ENCODE measurements at regions not wholly inside any gene's neighbourhood (a gene's known extent, or its start where the extent isn't known, plus 50 kb on each side); places are given as distances from the start of the nearest gene placed in this dataset.

- H3K9me3 ChIP-seq (ENCODE audit: control insufficient read depth, low read length), result no peaks in the 10 kb centered on the region
- no peaks in the 10 kb centered on the region for H3K36me3 ChIP-seq (ENCODE audit: control insufficient read depth, insufficient read depth, low read length)
- H2AFZ ChIP-seq, result no peak overlapping the region
- no peak for TF ChIP-seq CTCF (IDR thresholded peaks at IDR 0.05)
- no peak overlapping the region for H3K4me2 ChIP-seq (ENCODE audit: low read length)
- no peak overlapping the region for H3K27ac ChIP-seq
- no peaks in the 10 kb centered on the region for H3K79me2 ChIP-seq
- H3K27me3 ChIP-seq (ENCODE audit: control insufficient read depth, insufficient read depth, low read length), result no peaks in the 10 kb centered on the region
- no peak overlapping the region for H3K9ac ChIP-seq
- no peak overlapping the region for H3K4me3 ChIP-seq (ENCODE audit: low read depth, low read length)
- no peaks in the 10 kb centered on the region for H3K4me1 ChIP-seq
These were observed 101.1 kb downstream of the BBS10 start for GRCh38 chr12:76247026-76247646.

GRCh38 chr12:76246611-76247010 lies 101.6 kb downstream of the BBS10 start:
- Histone ChIP-seq H3K27me3 (ENCODE audit: control insufficient read depth, insufficient read depth, low read length) (no peaks in the 10 kb centered on the region), H3K4me2 (ENCODE audit: low read length) (no peak overlapping the region), H2AFZ (no peak overlapping the region), H3K4me3 (ENCODE audit: low read depth, low read length) (no peak overlapping the region), H3K79me2 (no peaks in the 10 kb centered on the region), H3K9me3 (ENCODE audit: control insufficient read depth, low read length) (no peaks in the 10 kb centered on the region), H3K9ac (no peak overlapping the region), H3K4me1 (no peaks in the 10 kb centered on the region), H3K27ac (no peak overlapping the region), H3K36me3 (ENCODE audit: control insufficient read depth, insufficient read depth, low read length) (no peaks in the 10 kb centered on the region)
- no peak for TF ChIP-seq CTCF (IDR thresholded peaks at IDR 0.05)

- no peak overlapping the region for H3K9ac ChIP-seq
- no peak overlapping the region for H3K27ac ChIP-seq
- no peaks in the 10 kb centered on the region for H3K79me2 ChIP-seq
- H3K9me3 ChIP-seq (ENCODE audit: control insufficient read depth, low read length), result no peaks in the 10 kb centered on the region
- no peak overlapping the region for H2AFZ ChIP-seq
- H3K27me3 ChIP-seq (ENCODE audit: control insufficient read depth, insufficient read depth, low read length), result no peaks in the 10 kb centered on the region
- no peaks in the 10 kb centered on the region for H3K4me1 ChIP-seq
- TF ChIP-seq CTCF (IDR thresholded peaks at IDR 0.05), result no peak
- H3K4me3 ChIP-seq (ENCODE audit: low read depth, low read length), result no peak overlapping the region
- no peak overlapping the region for H3K4me2 ChIP-seq (ENCODE audit: low read length)
- no peaks in the 10 kb centered on the region for H3K36me3 ChIP-seq (ENCODE audit: control insufficient read depth, insufficient read depth, low read length)
These were observed 103.9 kb downstream of the BBS10 start for GRCh38 chr12:76244300-76244699.

GRCh38 chr12:76242813-76243550 lies 105.2 kb downstream of the BBS10 start:
- no peak overlapping the region for H3K9ac ChIP-seq
- no peaks in the 10 kb centered on the region for H3K36me3 ChIP-seq (ENCODE audit: control insufficient read depth, insufficient read depth, low read length)
- no peak overlapping the region for H2AFZ ChIP-seq
- H3K4me3 ChIP-seq (ENCODE audit: low read depth, low read length), result no peak overlapping the region
- H3K27me3 ChIP-seq (ENCODE audit: control insufficient read depth, insufficient read depth, low read length), result no peaks in the 10 kb centered on the region
- no peaks in the 10 kb centered on the region for H3K9me3 ChIP-seq (ENCODE audit: control insufficient read depth, low read length)
- no peak overlapping the region for H3K4me2 ChIP-seq (ENCODE audit: low read length)
- no peaks in the 10 kb centered on the region for H3K4me1 ChIP-seq
- no peaks in the 10 kb centered on the region for H3K79me2 ChIP-seq
- TF ChIP-seq CTCF (IDR thresholded peaks at IDR 0.05), result no peak
- no peak overlapping the region for H3K27ac ChIP-seq

GRCh38 chr12:76241371-76241770 lies 106.8 kb downstream of the BBS10 start:
- Histone ChIP-seq H3K79me2 (no peaks in the 10 kb centered on the region), H3K27ac (no peak overlapping the region), H3K9me3 (ENCODE audit: control insufficient read depth, low read length) (no peaks in the 10 kb centered on the region), H3K4me1 (no peaks in the 10 kb centered on the region), H3K9ac (no peak overlapping the region), H3K4me2 (ENCODE audit: low read length) (no peak overlapping the region), H3K27me3 (ENCODE audit: control insufficient read depth, insufficient read depth, low read length) (no peaks in the 10 kb centered on the region), H3K36me3 (ENCODE audit: control insufficient read depth, insufficient read depth, low read length) (no peaks in the 10 kb centered on the region), H2AFZ (no peak overlapping the region), H3K4me3 (ENCODE audit: low read depth, low read length) (no peak overlapping the region)
- no peak for TF ChIP-seq CTCF (IDR thresholded peaks at IDR 0.05)

Measured in parathyroid adenoma (tissue), 2 donors.